ENCODE measurements at regions not wholly inside any gene's neighbourhood (a gene's known extent, or its start where the extent isn't known, plus 50 kb on each side); places are given as distances from the start of the nearest gene placed in this dataset.

DNA sequence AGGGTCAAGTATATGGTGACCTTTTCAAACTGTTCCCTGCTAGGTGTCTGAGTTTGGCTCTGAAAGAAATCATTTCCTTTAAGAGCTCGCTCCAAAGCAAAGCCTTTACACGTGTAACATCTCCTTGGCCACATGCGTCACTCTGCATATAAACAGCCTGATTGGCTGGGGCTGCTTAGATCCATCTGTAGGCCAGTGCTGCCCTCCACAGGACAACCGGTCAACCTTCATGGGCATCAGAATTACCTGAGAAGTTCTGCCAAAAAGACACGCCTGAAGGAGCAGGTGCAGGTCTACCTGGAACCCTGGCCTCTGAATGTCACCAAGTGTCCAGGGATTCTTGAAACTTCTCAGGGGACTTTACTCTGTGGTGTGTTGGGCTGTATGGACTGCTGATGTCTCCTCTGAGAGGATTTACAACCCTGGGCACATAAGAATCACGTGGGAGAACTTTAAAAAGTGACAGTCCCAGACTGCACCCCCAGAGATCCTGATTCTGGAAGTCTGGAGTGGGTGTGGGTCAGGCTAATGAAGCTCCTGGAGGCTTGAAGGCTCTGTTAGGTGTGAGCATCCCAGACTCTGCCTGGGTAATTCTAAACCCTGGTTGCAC, 497.6 kb downstream of the GADD45G start:
- Histone ChIP-seq H3K27ac (ENCODE audit: low read depth) (no peak overlapping the region), H3K4me3 (no peak overlapping the region), H3K4me1 (ENCODE audit: insufficient read depth) (no peaks in the 10 kb centered on the region), H3K36me3 (ENCODE audit: insufficient read depth) (no peaks in the 10 kb centered on the region), H3K79me2 (replicated peaks; ENCODE audit: insufficient read depth) (no peaks in the 10 kb centered on the region), H3K4me2 (no peak overlapping the region), H3F3A (replicated peaks; ENCODE audit: low read depth) (no peaks in the 10 kb centered on the region), H3K27me3 (ENCODE audit: insufficient read depth) (no peaks in the 10 kb centered on the region), H3K9me2 (ENCODE audit: insufficient read depth) (no peaks in the 10 kb centered on the region), H2AFZ (peak overlapping the region; percentile 44; the same call in 1 of the 2 replicates), H4K20me1 (replicated peaks; ENCODE audit: insufficient read depth) (no peaks in the 10 kb centered on the region)
- no peak overlapping the region for H3K4me3 Mint-ChIP-seq
- no peaks in the 10 kb centered on the region for H3K36me3 Mint-ChIP-seq (ENCODE audit: low read depth)
- no peak for TF ChIP-seq ZNF114 (CRISPR knock-in tag; IDR thresholded peaks at IDR 0.05)
- TF ChIP-seq, protein P1, sequence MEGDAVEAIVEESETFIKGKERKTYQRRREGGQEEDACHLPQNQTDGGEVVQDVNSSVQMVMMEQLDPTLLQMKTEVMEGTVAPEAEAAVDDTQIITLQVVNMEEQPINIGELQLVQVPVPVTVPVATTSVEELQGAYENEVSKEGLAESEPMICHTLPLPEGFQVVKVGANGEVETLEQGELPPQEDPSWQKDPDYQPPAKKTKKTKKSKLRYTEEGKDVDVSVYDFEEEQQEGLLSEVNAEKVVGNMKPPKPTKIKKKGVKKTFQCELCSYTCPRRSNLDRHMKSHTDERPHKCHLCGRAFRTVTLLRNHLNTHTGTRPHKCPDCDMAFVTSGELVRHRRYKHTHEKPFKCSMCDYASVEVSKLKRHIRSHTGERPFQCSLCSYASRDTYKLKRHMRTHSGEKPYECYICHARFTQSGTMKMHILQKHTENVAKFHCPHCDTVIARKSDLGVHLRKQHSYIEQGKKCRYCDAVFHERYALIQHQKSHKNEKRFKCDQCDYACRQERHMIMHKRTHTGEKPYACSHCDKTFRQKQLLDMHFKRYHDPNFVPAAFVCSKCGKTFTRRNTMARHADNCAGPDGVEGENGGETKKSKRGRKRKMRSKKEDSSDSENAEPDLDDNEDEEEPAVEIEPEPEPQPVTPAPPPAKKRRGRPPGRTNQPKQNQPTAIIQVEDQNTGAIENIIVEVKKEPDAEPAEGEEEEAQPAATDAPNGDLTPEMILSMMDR (conservative IDR thresholded peaks at IDR 0.05; ENCODE audit: low read depth in 2 of 2), result peak; percentile 88 to 94
- peak; percentile 61 for TF ChIP-seq CREB1 (CRISPR knock-in tag; IDR thresholded peaks at IDR 0.05; ENCODE audit: low read depth)
- H3K4me1 Mint-ChIP-seq, result 0 out of 3 replicates have a peak, but pooled peaks cover 3% of the 10 kb centered on the region
- no peak overlapping the region for H3K27ac Mint-ChIP-seq
- DNase-seq (ENCODE audit: low spot score) (peak; percentile 94), ATAC-seq (peak; percentile 97)
- H3K27me3 Mint-ChIP-seq (ENCODE audit: insufficient read depth, low read depth, poor library complexity), result no peaks in the 10 kb centered on the region
- H3K9me3 Mint-ChIP-seq, result no peaks in the 10 kb centered on the region

- H3K27ac ChIP-seq (ENCODE audit: low read depth), result no peak overlapping the region
- no peak overlapping the region for H2AFZ ChIP-seq
- H3K4me1 Mint-ChIP-seq, result 0 out of 3 replicates have a peak, but pooled peaks cover 3% of the 10 kb centered on the region
- no peak overlapping the region for H3K4me3 Mint-ChIP-seq
- H3K27me3 ChIP-seq (ENCODE audit: insufficient read depth), result no peaks in the 10 kb centered on the region
- ATAC-seq (no peak), DNase-seq (ENCODE audit: low spot score) (no peak)
- no peak overlapping the region for H3K4me2 ChIP-seq
- no peaks in the 10 kb centered on the region for H3K36me3 ChIP-seq (ENCODE audit: insufficient read depth)
- no peaks in the 10 kb centered on the region for H3K9me2 ChIP-seq (ENCODE audit: insufficient read depth)
- H3K4me1 ChIP-seq (ENCODE audit: insufficient read depth), result no peaks in the 10 kb centered on the region
- H4K20me1 ChIP-seq (replicated peaks; ENCODE audit: insufficient read depth), result no peaks in the 10 kb centered on the region
- no peaks in the 10 kb centered on the region for H3F3A ChIP-seq (replicated peaks; ENCODE audit: low read depth)
- no peaks in the 10 kb centered on the region for H3K36me3 Mint-ChIP-seq (ENCODE audit: low read depth)
- H3K79me2 ChIP-seq (replicated peaks; ENCODE audit: insufficient read depth), result no peaks in the 10 kb centered on the region
- no peak overlapping the region for H3K4me3 ChIP-seq
- H3K27ac Mint-ChIP-seq, result no peak overlapping the region
- peaks cover 1% of the 10 kb centered on the region for H3K27me3 Mint-ChIP-seq (ENCODE audit: insufficient read depth, low read depth, poor library complexity)
- peaks cover 2% of the 10 kb centered on the region; the same call in 2 of the 3 replicates for H3K9me3 Mint-ChIP-seq
- TF ChIP-seq JUNB (IDR thresholded peaks at IDR 0.05; ENCODE audit: unreplicated experiment) (no peak), REST (IDR thresholded peaks at IDR 0.05; ENCODE audit: unreplicated experiment) (no peak), EZH2 (IDR thresholded peaks at IDR 0.05; ENCODE audit: low read depth, unreplicated experiment) (no peak), ZNF462 (CRISPR knock-in tag; IDR thresholded peaks at IDR 0.05) (no peak), EZH2phosphoT487 (IDR thresholded peaks at IDR 0.05; ENCODE audit: unreplicated experiment) (no peak)
- TF ChIP-seq, protein P2, sequence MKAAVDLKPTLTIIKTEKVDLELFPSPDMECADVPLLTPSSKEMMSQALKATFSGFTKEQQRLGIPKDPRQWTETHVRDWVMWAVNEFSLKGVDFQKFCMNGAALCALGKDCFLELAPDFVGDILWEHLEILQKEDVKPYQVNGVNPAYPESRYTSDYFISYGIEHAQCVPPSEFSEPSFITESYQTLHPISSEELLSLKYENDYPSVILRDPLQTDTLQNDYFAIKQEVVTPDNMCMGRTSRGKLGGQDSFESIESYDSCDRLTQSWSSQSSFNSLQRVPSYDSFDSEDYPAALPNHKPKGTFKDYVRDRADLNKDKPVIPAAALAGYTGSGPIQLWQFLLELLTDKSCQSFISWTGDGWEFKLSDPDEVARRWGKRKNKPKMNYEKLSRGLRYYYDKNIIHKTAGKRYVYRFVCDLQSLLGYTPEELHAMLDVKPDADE (IDR thresholded peaks at IDR 0.05), result no peak
Observed at GRCh38 chr9:90103771-90104170, 499.0 kb downstream of the GADD45G start.

Measured in GM23338 (cell line).